ENCODE measurements at regions not wholly inside any gene's neighbourhood (a gene's known extent, or its start where the extent isn't known, plus 50 kb on each side); places are given as distances from the start of the nearest gene placed in this dataset.

DNA sequence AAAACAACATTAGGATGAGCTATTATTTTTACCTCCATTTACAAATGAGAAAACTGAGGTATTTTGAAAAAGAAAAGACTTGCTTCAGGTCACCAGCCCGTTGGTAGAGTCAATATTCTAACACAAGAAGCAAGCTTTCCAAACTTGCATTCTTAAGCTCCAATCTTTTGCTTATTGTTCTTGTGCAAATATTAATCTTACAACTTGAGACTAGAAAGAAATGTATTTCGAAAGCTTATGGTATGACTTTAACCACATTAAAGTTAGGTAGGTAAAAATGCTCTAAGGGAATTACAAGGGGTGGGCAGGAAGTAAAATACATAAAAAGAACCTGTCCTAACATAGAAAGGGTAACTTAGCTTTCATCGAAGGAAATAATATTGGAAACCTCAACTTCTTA lies 453.9 kb downstream of the SLITRK5 start:
- no peaks in the 10 kb centered on the region for H3K27me3 ChIP-seq (ENCODE audit: insufficient read depth, poor library complexity, severe bottlenecking)
- H3K27ac ChIP-seq (replicated peaks): no peak overlapping the region
- H3K4me3 ChIP-seq (replicated peaks; ENCODE audit: insufficient read depth, low read length): no peak overlapping the region
- TF ChIP-seq POLR2AphosphoS5 (IDR thresholded peaks at IDR 0.05; ENCODE audit: low read depth) (no peak), GABPA (IDR thresholded peaks at IDR 0.05; ENCODE audit: low read depth) (no peak), SPI1 (IDR thresholded peaks at IDR 0.05; ENCODE audit: borderline replicate concordance, low read depth) (no peak)
- TF ChIP-seq, protein P1, sequence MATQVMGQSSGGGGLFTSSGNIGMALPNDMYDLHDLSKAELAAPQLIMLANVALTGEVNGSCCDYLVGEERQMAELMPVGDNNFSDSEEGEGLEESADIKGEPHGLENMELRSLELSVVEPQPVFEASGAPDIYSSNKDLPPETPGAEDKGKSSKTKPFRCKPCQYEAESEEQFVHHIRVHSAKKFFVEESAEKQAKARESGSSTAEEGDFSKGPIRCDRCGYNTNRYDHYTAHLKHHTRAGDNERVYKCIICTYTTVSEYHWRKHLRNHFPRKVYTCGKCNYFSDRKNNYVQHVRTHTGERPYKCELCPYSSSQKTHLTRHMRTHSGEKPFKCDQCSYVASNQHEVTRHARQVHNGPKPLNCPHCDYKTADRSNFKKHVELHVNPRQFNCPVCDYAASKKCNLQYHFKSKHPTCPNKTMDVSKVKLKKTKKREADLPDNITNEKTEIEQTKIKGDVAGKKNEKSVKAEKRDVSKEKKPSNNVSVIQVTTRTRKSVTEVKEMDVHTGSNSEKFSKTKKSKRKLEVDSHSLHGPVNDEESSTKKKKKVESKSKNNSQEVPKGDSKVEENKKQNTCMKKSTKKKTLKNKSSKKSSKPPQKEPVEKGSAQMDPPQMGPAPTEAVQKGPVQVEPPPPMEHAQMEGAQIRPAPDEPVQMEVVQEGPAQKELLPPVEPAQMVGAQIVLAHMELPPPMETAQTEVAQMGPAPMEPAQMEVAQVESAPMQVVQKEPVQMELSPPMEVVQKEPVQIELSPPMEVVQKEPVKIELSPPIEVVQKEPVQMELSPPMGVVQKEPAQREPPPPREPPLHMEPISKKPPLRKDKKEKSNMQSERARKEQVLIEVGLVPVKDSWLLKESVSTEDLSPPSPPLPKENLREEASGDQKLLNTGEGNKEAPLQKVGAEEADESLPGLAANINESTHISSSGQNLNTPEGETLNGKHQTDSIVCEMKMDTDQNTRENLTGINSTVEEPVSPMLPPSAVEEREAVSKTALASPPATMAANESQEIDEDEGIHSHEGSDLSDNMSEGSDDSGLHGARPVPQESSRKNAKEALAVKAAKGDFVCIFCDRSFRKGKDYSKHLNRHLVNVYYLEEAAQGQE (IDR thresholded peaks at IDR 0.05; ENCODE audit: insufficient replicate concordance, low read depth): no peak
- TF ChIP-seq, protein P2, sequence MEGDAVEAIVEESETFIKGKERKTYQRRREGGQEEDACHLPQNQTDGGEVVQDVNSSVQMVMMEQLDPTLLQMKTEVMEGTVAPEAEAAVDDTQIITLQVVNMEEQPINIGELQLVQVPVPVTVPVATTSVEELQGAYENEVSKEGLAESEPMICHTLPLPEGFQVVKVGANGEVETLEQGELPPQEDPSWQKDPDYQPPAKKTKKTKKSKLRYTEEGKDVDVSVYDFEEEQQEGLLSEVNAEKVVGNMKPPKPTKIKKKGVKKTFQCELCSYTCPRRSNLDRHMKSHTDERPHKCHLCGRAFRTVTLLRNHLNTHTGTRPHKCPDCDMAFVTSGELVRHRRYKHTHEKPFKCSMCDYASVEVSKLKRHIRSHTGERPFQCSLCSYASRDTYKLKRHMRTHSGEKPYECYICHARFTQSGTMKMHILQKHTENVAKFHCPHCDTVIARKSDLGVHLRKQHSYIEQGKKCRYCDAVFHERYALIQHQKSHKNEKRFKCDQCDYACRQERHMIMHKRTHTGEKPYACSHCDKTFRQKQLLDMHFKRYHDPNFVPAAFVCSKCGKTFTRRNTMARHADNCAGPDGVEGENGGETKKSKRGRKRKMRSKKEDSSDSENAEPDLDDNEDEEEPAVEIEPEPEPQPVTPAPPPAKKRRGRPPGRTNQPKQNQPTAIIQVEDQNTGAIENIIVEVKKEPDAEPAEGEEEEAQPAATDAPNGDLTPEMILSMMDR (IDR thresholded peaks at IDR 0.05; ENCODE audit: insufficient read depth, low read length): no peak
- DNase-seq (ENCODE audit: low read depth in 1 of 2, low spot score in 1 of 2): no peak

DNA sequence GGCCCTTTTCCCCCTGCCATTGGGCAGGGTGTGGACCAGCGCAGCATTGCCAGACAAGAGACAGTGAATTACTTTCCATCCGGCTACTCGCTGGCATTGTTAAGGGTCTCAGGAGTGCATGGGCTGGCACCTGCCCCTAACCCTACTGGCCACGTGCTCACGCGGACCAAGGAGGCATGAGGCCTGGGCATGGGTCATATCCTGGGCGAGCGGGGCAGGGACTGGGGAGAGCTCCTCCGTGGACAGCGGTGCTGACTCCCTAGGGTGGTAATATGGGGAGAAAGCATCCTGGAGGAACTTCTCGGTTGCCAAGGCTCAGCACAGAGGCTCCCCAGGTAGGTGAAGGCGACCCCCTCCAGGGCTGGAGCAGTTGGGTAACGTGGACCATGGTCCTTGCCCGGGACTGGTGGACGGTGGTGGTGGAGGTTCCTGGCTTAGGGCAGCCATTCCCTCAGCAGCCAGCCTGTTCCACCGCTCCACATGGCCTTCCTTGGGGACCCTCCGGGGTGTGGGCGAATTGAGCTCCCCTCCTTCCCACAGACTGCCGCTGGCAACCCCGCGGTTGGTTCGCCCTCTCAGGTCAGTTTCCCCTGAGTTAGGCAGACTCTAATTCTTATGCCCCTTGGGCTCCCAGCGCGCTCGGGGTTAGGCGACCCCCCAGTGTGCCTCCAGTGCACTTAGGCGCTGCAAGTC lies 465.1 kb downstream of the SLITRK5 start:
- no peak for DNase-seq (ENCODE audit: low read depth in 1 of 2, low spot score in 1 of 2)
- no peak overlapping the region for H3K27ac ChIP-seq (replicated peaks)
- TF ChIP-seq, protein P2 (IDR thresholded peaks at IDR 0.05; ENCODE audit: insufficient read depth, low read length): no peak
- TF ChIP-seq POLR2AphosphoS5 (IDR thresholded peaks at IDR 0.05; ENCODE audit: low read depth) (no peak), SPI1 (IDR thresholded peaks at IDR 0.05; ENCODE audit: borderline replicate concordance, low read depth) (no peak), GABPA (IDR thresholded peaks at IDR 0.05; ENCODE audit: low read depth) (no peak)
- TF ChIP-seq, protein P1 (IDR thresholded peaks at IDR 0.05; ENCODE audit: insufficient replicate concordance, low read depth): no peak
- H3K27me3 ChIP-seq (ENCODE audit: insufficient read depth, poor library complexity, severe bottlenecking): no peaks in the 10 kb centered on the region
- no peak overlapping the region for H3K4me3 ChIP-seq (replicated peaks; ENCODE audit: insufficient read depth, low read length)

DNA sequence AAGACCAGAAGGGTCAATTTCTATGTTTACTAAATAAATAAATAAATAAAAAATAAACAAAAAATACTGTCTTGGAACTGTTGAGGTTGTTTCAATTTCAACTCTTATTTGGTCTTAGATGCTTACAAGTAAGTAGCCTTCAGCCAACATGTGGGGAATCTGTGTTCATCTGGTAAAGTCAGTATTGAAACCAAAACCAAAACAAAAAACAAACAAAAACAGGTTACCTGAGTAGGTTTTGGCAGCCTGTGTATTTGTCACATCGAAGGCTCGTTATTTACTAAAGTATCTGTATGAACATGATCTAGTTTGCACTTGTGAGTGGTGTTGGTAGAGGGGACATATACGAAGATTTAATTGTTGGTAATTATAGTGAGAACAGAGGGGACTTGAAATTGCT lies 471.5 kb downstream of the SLITRK5 start:
- TF ChIP-seq GABPA (IDR thresholded peaks at IDR 0.05; ENCODE audit: low read depth) (no peak), SPI1 (IDR thresholded peaks at IDR 0.05; ENCODE audit: borderline replicate concordance, low read depth) (no peak)
- TF ChIP-seq, protein P1 (IDR thresholded peaks at IDR 0.05; ENCODE audit: insufficient replicate concordance, low read depth): no peak
- TF ChIP-seq, protein P2 (IDR thresholded peaks at IDR 0.05; ENCODE audit: insufficient read depth, low read length): no peak
- no peak for DNase-seq (ENCODE audit: low read depth in 1 of 2, low spot score in 1 of 2)
- H3K27me3 ChIP-seq (ENCODE audit: insufficient read depth, poor library complexity, severe bottlenecking): no peaks in the 10 kb centered on the region
- H3K4me3 ChIP-seq (replicated peaks; ENCODE audit: insufficient read depth, low read length): no peak overlapping the region
- no peak overlapping the region for H3K27ac ChIP-seq (replicated peaks)
